ENCODE measurements at regions not wholly inside any gene's neighbourhood (a gene's known extent, or its start where the extent isn't known, plus 50 kb on each side); places are given as distances from the start of the nearest gene placed in this dataset.

DNA sequence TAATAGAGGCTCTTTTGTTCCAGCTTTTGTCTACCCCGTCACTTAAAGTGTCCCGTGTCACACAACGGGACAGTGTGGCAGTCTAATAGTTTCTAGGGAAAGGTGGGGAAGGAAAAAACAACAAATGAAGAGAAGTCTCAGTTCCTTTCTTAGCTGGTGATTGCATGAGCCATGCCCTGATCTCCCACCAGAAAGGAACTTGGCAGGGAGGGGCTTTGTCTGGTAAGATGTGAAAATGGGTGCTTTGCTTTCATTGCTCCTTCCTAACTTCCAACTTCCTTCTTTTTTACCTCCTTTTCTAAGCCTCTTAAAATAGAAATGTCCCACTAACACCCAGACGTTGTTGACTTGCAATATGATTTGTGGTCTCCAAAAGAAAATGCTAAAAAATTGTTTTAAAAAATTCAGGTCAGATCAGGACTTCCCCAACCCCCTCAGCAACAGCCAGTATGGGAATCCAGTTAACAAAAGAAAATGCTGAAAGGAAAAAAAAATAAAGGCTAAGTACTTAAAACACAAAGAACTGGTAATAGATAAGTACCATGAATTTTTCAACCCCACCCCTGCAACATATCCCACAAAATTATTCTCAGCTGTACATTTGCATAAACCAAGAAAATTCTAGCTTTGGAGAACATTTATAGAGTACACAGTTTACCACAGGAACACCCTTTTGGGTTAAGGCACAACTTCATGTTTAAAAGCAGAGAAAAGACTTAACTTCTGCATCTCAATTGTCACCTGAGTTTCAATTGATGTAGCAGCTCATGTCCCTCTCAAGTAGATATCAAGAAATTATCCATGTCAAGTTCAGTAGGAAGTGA is 106.2 kb downstream of the NIBAN1 start (continued):
- no peak for TF ChIP-seq OSR1 (CRISPR knock-in tag; IDR thresholded peaks at IDR 0.05)
- TF ChIP-seq RARB (CRISPR knock-in tag; IDR thresholded peaks at IDR 0.05), result no peak
- TF ChIP-seq CSDC2 (CRISPR knock-in tag; IDR thresholded peaks at IDR 0.05), result no peak

DNA sequence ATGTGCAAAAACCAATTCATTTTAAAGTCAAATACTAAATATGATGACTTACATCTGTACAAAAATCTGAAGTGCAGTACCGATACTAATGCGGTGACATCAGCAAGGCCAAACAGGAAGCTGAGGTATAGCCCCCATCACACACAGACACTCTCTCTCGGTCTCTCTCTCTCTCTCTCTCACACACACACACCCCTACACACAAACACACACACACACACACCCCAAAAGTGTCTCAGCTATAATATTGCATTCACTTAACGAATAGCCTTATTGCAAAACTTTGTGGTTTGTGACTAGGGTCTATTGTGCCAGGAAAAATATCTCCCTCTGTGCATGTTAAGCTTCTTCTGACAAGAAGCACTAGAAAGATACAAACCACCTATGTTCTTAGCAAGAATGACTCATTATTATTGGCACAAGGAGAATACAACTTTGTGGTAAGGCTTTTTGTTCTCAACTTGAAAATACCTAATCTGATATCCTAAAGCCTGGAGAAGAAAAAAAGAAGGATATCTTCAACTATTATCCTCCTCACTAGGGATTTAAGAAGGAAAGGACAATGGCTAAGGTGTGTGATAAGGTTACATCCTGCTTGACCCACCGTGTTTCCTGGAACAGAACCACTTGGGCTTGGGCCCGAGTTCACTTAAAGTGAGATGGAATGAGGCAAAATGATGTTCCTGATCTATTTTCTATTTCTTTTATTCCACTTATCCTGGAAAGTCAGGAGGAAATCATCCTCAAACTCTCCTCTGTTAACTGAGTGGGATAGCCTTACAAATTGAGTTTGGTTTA is 107.1 kb downstream of the NIBAN1 start:
- ATAC-seq, result peak; percentile 92
- TF ChIP-seq TOX (CRISPR knock-in tag; IDR thresholded peaks at IDR 0.05; ENCODE audit: borderline replicate concordance) (peak; percentile 98), SNAI2 (CRISPR knock-in tag; IDR thresholded peaks at IDR 0.05) (no peak), RARB (CRISPR knock-in tag; IDR thresholded peaks at IDR 0.05) (peak; percentile 88), OSR1 (CRISPR knock-in tag; IDR thresholded peaks at IDR 0.05) (no peak; the same call in 1 of the 2 replicates), ZC3H10 (CRISPR knock-in tag; IDR thresholded peaks at IDR 0.05) (0 out of 2 replicates have a peak, but pooled peaks have one; percentile 20)
- TF ChIP-seq, protein P1, sequence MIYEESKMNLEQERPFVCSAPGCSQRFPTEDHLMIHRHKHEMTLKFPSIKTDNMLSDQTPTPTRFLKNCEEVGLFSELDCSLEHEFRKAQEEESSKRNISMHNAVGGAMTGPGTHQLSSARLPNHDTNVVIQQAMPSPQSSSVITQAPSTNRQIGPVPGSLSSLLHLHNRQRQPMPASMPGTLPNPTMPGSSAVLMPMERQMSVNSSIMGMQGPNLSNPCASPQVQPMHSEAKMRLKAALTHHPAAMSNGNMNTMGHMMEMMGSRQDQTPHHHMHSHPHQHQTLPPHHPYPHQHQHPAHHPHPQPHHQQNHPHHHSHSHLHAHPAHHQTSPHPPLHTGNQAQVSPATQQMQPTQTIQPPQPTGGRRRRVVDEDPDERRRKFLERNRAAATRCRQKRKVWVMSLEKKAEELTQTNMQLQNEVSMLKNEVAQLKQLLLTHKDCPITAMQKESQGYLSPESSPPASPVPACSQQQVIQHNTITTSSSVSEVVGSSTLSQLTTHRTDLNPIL (CRISPR knock-in tag; IDR thresholded peaks at IDR 0.05; ENCODE audit: low read depth), result no peak

DNA sequence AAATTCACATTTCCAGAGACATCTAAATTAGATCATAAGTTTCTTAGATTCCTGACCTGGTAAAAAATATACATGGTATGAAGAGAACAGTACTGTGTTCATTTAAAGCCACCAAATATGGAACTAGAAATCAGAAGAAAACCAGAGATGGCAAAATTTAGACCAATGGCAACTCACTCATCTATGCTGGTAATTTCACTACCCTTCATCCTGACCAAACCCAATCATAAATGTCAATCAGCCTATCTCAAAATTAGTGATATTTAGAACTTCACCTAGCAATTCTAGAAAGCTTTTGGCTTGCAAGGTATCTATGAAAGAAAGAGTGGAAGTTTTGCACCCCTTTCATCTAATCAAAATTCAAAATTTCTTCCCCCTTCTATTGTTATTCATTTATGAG is 107.7 kb downstream of the NIBAN1 start:
- no peak for ATAC-seq
- no peak for TF ChIP-seq TCF4 (CRISPR knock-in tag; IDR thresholded peaks at IDR 0.05; ENCODE audit: borderline replicate concordance)

DNA sequence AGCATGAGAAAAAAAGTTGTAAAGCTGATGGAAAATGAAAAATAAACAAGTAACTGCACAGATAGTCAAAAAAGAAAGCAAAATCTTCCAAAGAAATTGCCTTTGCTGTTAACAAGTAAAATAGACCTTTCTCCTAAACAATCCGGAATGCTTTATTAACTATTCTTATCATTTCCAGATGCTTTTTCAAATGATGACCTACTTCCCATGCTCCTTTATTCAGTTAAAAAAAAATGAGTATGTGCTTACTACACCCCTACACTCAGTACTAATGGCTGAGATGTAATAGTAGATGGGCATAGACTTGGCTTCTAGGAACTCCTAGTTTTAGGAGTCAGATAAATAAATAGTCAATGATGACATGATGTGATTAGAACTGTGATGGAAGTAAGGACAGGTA is 108.5 kb downstream of the NIBAN1 start:
- TF ChIP-seq ARNTL (CRISPR knock-in tag; IDR thresholded peaks at IDR 0.05; ENCODE audit: borderline replicate concordance, low read depth), result no peak
- TF ChIP-seq PPARA (CRISPR knock-in tag; IDR thresholded peaks at IDR 0.05; ENCODE audit: borderline replicate concordance), result no peak
- no peak for TF ChIP-seq ZNF565 (CRISPR knock-in tag; conservative IDR thresholded peaks at IDR 0.05; ENCODE audit: low read depth)
- no peak for TF ChIP-seq GLIS3 (CRISPR knock-in tag; IDR thresholded peaks at IDR 0.05)
- TF ChIP-seq ESRRG (CRISPR knock-in tag; IDR thresholded peaks at IDR 0.05), result no peak
- no peak for TF ChIP-seq ISL1 (CRISPR knock-in tag; IDR thresholded peaks at IDR 0.05)
- TF ChIP-seq, protein P2, sequence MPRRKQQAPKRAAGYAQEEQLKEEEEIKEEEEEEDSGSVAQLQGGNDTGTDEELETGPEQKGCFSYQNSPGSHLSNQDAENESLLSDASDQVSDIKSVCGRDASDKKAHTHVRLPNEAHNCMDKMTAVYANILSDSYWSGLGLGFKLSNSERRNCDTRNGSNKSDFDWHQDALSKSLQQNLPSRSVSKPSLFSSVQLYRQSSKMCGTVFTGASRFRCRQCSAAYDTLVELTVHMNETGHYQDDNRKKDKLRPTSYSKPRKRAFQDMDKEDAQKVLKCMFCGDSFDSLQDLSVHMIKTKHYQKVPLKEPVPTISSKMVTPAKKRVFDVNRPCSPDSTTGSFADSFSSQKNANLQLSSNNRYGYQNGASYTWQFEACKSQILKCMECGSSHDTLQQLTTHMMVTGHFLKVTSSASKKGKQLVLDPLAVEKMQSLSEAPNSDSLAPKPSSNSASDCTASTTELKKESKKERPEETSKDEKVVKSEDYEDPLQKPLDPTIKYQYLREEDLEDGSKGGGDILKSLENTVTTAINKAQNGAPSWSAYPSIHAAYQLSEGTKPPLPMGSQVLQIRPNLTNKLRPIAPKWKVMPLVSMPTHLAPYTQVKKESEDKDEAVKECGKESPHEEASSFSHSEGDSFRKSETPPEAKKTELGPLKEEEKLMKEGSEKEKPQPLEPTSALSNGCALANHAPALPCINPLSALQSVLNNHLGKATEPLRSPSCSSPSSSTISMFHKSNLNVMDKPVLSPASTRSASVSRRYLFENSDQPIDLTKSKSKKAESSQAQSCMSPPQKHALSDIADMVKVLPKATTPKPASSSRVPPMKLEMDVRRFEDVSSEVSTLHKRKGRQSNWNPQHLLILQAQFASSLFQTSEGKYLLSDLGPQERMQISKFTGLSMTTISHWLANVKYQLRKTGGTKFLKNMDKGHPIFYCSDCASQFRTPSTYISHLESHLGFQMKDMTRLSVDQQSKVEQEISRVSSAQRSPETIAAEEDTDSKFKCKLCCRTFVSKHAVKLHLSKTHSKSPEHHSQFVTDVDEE (CRISPR knock-in tag; IDR thresholded peaks at IDR 0.05), result no peak
- TF ChIP-seq, protein P3, sequence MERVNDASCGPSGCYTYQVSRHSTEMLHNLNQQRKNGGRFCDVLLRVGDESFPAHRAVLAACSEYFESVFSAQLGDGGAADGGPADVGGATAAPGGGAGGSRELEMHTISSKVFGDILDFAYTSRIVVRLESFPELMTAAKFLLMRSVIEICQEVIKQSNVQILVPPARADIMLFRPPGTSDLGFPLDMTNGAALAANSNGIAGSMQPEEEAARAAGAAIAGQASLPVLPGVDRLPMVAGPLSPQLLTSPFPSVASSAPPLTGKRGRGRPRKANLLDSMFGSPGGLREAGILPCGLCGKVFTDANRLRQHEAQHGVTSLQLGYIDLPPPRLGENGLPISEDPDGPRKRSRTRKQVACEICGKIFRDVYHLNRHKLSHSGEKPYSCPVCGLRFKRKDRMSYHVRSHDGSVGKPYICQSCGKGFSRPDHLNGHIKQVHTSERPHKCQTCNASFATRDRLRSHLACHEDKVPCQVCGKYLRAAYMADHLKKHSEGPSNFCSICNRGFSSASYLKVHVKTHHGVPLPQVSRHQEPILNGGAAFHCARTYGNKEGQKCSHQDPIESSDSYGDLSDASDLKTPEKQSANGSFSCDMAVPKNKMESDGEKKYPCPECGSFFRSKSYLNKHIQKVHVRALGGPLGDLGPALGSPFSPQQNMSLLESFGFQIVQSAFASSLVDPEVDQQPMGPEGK (CRISPR knock-in tag; IDR thresholded peaks at IDR 0.05; ENCODE audit: borderline replicate concordance), result no peak
- no peak for TF ChIP-seq CSDC2 (CRISPR knock-in tag; IDR thresholded peaks at IDR 0.05)
- TF ChIP-seq ZFP3 (CRISPR knock-in tag; IDR thresholded peaks at IDR 0.05), result no peak
- no peak for TF ChIP-seq TCF4 (CRISPR knock-in tag; IDR thresholded peaks at IDR 0.05; ENCODE audit: borderline replicate concordance)
- TF ChIP-seq ZNF8 (CRISPR knock-in tag; IDR thresholded peaks at IDR 0.05), result no peak
- TF ChIP-seq, protein P1 (CRISPR knock-in tag; IDR thresholded peaks at IDR 0.05; ENCODE audit: low read depth), result no peak
- TF ChIP-seq OSR1 (CRISPR knock-in tag; IDR thresholded peaks at IDR 0.05), result no peak
- TF ChIP-seq ZFP30 (CRISPR knock-in tag; IDR thresholded peaks at IDR 0.05), result no peak
- ATAC-seq, result peak; percentile 28; the same call in 2 of the 3 replicates

Measured in SK-N-SH treated with all-trans-retinoic acid at 6 μM for 48 hours (cell line).